ENCODE measurements at regions not wholly inside any gene's neighbourhood (a gene's known extent, or its start where the extent isn't known, plus 50 kb on each side); places are given as distances from the start of the nearest gene placed in this dataset.

- TF ChIP-seq POLR2A (IDR thresholded peaks at IDR 0.05; ENCODE audit: low read length) (no peak), GATA1 (IDR thresholded peaks at IDR 0.05; ENCODE audit: low read depth, low read length) (no peak)
Measured at GRCh38 chr5:92629000-92629399, 952.0 kb downstream of the NR2F1-AS1 start.
